ENCODE measurements at regions not wholly inside any gene's neighbourhood (a gene's known extent, or its start where the extent isn't known, plus 50 kb on each side); places are given as distances from the start of the nearest gene placed in this dataset.
A peak's percentile ranks its signal among the peaks of the same experiment; 100 is the strongest.

DNA sequence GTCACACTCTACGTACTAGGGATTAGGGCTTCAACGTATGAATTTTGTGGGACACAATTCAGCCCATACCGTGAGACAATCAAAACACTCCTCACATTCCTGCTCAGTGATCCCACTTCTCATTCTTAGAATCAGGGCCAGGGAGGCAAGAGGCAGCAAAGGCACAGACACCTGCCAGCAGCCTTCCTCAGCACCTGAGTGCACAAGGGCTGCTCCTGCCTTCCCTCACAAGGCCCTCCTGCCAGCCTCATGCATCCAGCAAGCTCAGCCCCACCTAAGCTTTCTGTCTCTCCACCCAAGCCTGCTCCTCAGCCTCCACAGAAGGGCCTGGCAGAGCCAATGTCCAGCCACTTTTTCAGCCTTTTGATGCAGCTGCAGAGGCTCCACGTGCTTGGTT is 141.6 kb downstream of the SP3 start:
- no peak for DNase-seq (ENCODE audit: low read depth)
- TF ChIP-seq, protein P1, sequence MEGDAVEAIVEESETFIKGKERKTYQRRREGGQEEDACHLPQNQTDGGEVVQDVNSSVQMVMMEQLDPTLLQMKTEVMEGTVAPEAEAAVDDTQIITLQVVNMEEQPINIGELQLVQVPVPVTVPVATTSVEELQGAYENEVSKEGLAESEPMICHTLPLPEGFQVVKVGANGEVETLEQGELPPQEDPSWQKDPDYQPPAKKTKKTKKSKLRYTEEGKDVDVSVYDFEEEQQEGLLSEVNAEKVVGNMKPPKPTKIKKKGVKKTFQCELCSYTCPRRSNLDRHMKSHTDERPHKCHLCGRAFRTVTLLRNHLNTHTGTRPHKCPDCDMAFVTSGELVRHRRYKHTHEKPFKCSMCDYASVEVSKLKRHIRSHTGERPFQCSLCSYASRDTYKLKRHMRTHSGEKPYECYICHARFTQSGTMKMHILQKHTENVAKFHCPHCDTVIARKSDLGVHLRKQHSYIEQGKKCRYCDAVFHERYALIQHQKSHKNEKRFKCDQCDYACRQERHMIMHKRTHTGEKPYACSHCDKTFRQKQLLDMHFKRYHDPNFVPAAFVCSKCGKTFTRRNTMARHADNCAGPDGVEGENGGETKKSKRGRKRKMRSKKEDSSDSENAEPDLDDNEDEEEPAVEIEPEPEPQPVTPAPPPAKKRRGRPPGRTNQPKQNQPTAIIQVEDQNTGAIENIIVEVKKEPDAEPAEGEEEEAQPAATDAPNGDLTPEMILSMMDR (IDR thresholded peaks at IDR 0.05; ENCODE audit: insufficient read depth, low read length, poor library complexity, severe bottlenecking), result no peak
- Histone ChIP-seq H3K27me3 (ENCODE audit: control insufficient read depth, insufficient read depth, low read length) (peaks cover 2% of the 10 kb centered on the region), H3K4me3 (ENCODE audit: low read depth, low read length) (no peak overlapping the region), H3K36me3 (ENCODE audit: control insufficient read depth, insufficient read depth, low read length) (no peaks in the 10 kb centered on the region)

DNA sequence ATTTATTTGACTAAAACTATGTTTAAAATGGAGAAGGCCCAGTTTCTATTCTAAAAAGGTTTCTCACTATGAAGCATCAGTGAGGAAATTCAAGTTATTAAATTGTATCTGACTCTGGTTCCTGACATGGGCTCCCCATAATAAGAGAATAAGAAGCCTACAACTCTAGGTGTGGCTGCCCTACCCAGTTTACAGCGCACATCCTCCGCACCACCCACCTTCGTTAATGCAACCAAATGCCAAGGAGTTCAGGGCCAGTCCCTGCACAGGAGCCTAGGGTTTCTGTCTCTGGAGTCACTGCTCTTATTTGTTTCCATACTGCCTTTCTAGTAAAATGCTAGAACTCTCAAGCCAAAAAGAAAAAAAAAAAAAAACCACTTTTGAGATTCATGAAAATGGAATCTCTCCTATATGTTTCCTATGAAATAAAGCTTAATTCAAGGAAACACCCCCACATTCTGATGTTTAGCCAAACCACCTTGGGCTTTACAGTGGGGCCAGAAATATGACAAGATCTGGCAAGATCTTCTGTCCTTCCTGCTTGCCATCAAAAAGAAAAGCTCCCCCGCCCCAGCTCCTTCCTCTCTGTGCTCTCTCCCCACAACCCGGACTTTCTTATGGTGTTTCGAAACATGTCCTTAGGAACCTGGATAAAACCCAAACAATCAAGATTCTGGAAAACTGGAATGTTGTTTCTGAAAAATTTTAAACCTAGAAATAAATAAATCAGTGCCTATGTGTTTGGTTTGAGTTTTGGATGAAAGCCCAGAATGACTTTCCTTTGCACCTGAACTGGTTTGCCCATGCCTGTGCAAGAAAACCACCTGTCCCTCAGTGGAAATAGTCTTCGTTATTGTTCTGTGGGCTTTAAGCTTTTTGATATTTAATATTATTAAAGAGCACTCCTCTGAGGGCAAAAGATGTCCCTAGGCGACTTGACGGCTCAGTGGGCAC is 136.7 kb downstream of the SP3 start:
- Histone ChIP-seq H3K4me3 (ENCODE audit: low read depth, low read length) (no peak overlapping the region), H3K36me3 (ENCODE audit: control insufficient read depth, insufficient read depth, low read length) (no peaks in the 10 kb centered on the region), H3K27me3 (ENCODE audit: control insufficient read depth, insufficient read depth, low read length) (peaks cover 2% of the 10 kb centered on the region)
- no peak for DNase-seq (ENCODE audit: low read depth)
- TF ChIP-seq, protein P1 (IDR thresholded peaks at IDR 0.05; ENCODE audit: insufficient read depth, low read length, poor library complexity, severe bottlenecking), result no peak

DNA sequence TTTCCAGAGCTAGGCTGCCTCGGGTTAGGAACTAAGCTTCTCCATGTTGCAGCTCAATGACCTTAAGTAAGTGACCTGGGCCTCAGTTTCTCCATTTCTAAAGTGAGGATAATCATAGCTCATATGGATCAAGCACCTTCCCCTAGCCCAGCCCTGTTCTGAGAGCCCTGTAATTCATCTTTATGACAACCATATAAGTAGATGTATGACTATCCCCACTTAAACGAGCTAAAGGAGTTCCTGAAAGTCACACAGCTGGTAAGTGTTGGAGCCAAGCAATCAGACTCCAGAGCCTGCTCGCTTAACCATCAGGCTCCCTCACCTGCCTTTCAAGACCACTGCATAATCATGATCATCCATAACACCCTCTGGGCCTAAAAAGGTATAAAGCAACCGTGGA is 135.4 kb downstream of the SP3 start:
- no peak for DNase-seq (ENCODE audit: low read depth)
- Histone ChIP-seq H3K36me3 (ENCODE audit: control insufficient read depth, insufficient read depth, low read length) (no peaks in the 10 kb centered on the region), H3K27me3 (ENCODE audit: control insufficient read depth, insufficient read depth, low read length) (no peaks in the 10 kb centered on the region), H3K4me3 (ENCODE audit: low read depth, low read length) (no peak overlapping the region)
- TF ChIP-seq, protein P1 (IDR thresholded peaks at IDR 0.05; ENCODE audit: insufficient read depth, low read length, poor library complexity, severe bottlenecking), result no peak

DNA sequence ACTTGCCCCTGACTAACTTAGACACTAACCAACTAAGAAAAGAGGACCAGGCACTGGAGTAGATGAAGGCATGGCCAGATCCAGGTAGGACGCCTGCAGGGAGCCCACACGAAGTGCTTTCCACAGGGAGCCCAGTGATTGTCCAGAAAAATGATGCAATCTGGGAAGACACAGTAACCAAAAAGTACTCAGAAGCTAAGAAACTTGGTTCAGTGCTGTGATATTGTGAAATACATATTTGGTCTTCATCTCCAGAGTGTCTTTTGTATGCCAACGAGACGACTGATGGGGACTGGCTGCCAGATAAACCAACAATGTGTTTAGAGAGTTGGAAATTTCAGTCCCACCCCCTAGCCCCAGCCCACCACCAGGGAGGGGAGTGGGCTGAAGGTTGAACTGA is 135.0 kb downstream of the SP3 start:
- H3K36me3 ChIP-seq (ENCODE audit: control insufficient read depth, insufficient read depth, low read length), result no peaks in the 10 kb centered on the region
- TF ChIP-seq, protein P1 (IDR thresholded peaks at IDR 0.05; ENCODE audit: insufficient read depth, low read length, poor library complexity, severe bottlenecking), result no peak
- no peaks in the 10 kb centered on the region for H3K27me3 ChIP-seq (ENCODE audit: control insufficient read depth, insufficient read depth, low read length)
- DNase-seq (ENCODE audit: low read depth), result no peak
- H3K4me3 ChIP-seq (ENCODE audit: low read depth, low read length), result no peak overlapping the region

DNA sequence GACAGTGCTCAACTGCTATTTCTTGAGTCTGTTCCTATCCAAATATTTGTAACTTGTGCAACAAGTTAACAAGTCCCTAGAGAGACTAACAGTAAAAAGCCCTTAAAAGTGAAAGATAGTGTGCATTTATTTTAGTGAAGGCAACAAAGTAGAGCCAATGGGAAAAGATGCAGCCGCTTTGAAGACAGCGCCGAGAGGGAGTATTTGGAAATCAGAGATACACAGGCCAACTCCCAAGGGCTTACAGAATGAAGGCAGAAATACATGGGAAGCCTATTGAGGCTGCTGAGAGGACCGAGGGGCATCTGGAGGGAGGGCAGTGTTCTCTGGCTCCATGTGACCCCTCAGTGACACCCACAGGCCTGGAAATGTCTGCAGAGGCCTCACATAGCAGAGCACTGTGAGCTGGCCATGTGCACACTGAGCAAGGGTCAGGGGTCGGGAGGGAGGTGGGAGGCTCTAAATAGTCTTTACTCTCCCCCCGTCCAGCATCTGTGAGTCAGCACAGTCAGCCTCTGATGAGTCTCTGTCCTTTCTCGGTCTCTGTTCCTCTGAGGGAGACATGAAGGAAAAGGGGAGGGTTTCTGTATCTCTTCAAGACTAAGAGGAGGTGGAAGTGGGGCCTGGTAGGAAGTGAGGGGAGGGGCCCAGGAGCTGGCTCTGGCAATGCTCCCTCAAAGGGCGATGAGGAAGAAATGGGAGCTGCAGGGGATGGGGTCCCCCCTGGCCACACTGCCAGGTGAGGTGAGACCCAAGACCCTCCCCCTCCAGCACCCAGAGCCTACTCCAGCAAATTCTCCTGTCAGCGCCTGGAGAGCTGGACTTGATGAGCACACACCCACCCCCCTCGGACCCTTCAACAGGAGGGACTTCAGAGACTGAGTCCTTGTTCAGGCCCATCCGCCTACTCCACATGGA is 133.6 kb downstream of the SP3 start:
- H3K36me3 ChIP-seq (ENCODE audit: control insufficient read depth, insufficient read depth, low read length), result no peaks in the 10 kb centered on the region
- no peaks in the 10 kb centered on the region for H3K27me3 ChIP-seq (ENCODE audit: control insufficient read depth, insufficient read depth, low read length)
- DNase-seq (ENCODE audit: low read depth), result peak; percentile 5
- H3K4me3 ChIP-seq (ENCODE audit: low read depth, low read length), result no peak overlapping the region
- TF ChIP-seq, protein P1 (IDR thresholded peaks at IDR 0.05; ENCODE audit: insufficient read depth, low read length, poor library complexity, severe bottlenecking), result no peak
